Right cardiac atrium (tissue), 5 donors: ENCODE measurements at regions not wholly inside any gene's neighbourhood (a gene's known extent, or its start where the extent isn't known, plus 50 kb on each side); places are given as distances from the start of the nearest gene placed in this dataset.
A peak's percentile ranks its signal among the peaks of the same experiment; 100 is the strongest.

Source experiments
- ATAC-seq, 2 donors: fragments of 200-7000 bp; cut with Tn5 transposase; one replicate each; pipeline versions ENCODE4 v1.8.0 to v1.9.1; 2020; ENCODE audit warnings: moderate library complexity in 2 of 2, mild to moderate bottlenecking in 1 of 2
- DNase-seq, 3 donors: peaks; one replicate each; pipeline ENCODE4 v3.0.0-alpha.2; 2020
- H3K27ac ChIP-seq: one replicate; pipeline ENCODE4 v1.5.1; 2013; ENCODE audit warnings: mild to moderate bottlenecking, low read length, control low read depth, moderate library complexity
- H3K27me3 ChIP-seq: one replicate; pipeline ENCODE4 v1.6.1; 2013; ENCODE audit not compliant: control insufficient read depth, insufficient read depth
- H3K4me1 ChIP-seq: one replicate; pipeline ENCODE4 v1.6.1; 2013; ENCODE audit warnings: low read length; ENCODE audit not compliant: control insufficient read depth, insufficient read depth
- H3K4me3 ChIP-seq: one replicate; pipeline ENCODE4 v1.5.1; 2013; ENCODE audit warnings: low read length, control low read depth
- H3K9me3 ChIP-seq: one replicate; pipeline ENCODE4 v1.6.1; 2013; ENCODE audit warnings: low read length; ENCODE audit not compliant: control insufficient read depth
- WGBS: extraction: QIAGEN DNeasy Blood & Tissue Kit; methylation state at CpG from one replicate; pipeline ENCODE4 v1.1.7; 2013; 5-methylcytosine and 5-hydroxymethylcytosine counted together
- intact Hi-C, 4 donors: fragments of 100-400 bp; cut with DNase I; formaldehyde crosslinking; loops; one replicate each; pipeline versions ENCODE4 v1.11.0 to v1.14.0; 2022 to 2023
- donor health status: healthy with polysubstance abuse.
- donor health status: DM: no; HTN: yes; CAD: no.
- donor health status: DM: no; HTN: no; CAD: no.
- donor health status: DM: no; HTN: yes; CAD: no; lungs with severe emphysema.
- donor health status: DM: yes; HTN: yes; CAD: no.

GRCh38 chr5:42338136-42338535 lies 85.1 kb upstream of the GHR start:
- H3K4me1 ChIP-seq = no peaks in the 10 kb centered on the region
- intact Hi-C loops = no loop called here
- WGBS = 79% methylated on average over 1 of the region's 1 CpG
- ATAC-seq (no peak), DNase-seq (no peak)
- H3K9me3 ChIP-seq = peaks cover 7% of the 10 kb centered on the region
- no peaks in the 10 kb centered on the region for H3K27me3 ChIP-seq
- no peak overlapping the region for H3K4me3 ChIP-seq
- H3K27ac ChIP-seq = no peak overlapping the region

DNA sequence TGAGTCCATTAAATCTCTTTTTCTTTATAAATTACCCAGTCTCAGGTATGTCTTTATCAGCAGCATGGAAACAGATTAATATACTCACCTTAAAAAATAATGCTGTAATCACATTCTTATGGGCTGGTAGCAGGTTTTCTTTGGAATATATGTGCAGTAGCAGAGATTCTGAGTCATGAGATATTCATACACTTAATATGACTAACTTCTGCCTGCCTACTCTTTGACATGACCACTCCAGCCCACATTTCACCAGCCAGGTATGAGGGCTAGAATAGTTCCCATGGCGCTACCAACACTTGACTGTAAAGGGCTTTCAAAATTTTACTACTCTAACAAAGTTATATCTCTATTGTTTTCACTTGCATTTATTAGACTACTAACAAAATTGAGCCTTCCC lies 74.1 kb upstream of the GHR start:
- no peaks in the 10 kb centered on the region for H3K27me3 ChIP-seq
- intact Hi-C loops = no loop called here
- no peaks in the 10 kb centered on the region for H3K9me3 ChIP-seq
- no peak overlapping the region for H3K4me3 ChIP-seq
- ATAC-seq (no peak), DNase-seq (no peak)
- no peaks in the 10 kb centered on the region for H3K4me1 ChIP-seq
- 73% methylated on average over 1 of the region's 1 CpG for WGBS
- H3K27ac ChIP-seq = no peak overlapping the region

DNA sequence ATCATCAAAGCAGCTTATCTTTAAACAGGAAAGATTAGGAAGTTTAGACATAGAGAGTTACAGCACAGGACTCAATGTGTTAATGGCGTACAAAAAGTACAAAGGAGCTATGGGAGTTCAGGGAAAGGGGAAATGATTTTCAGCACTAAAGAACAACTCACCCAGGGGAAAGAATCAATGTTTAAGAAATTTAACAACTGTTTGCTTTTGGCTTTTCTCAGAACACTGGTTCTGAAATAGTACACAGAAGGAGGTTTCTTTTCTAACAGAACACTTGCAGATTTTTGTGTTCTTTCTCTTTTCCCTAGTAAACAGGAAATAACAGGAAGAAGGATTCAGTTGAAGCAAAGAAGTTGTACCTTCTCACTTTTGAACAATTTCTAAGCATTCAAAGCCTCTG lies 71.3 kb upstream of the GHR start:
- no peak overlapping the region for H3K27ac ChIP-seq
- intact Hi-C loops = no loop called here
- no peak for ATAC-seq
- no peak overlapping the region for H3K4me3 ChIP-seq
- no peaks in the 10 kb centered on the region for H3K4me1 ChIP-seq
- WGBS = 61% methylated on average over 1 of the region's 1 CpG
- H3K9me3 ChIP-seq = no peaks in the 10 kb centered on the region
- H3K27me3 ChIP-seq = no peaks in the 10 kb centered on the region
- DNase-seq = no peak

DNA sequence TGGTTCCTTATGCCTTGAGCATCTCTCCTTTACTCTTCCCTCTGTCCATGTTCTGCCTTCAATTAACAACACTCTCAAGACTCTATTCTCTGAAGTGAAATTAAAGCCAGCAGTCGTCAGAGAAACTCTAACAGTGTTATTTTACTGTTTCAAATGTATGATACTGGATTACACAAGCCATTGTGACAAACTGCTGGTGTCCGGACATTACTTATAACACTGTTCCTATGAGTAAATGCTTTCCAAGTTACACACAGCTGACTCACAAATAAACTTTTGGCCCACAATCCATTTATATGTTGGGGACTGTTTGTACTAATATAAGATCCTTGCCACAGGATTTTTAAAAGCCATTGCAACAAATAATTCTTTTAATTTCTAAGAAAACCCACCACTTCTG lies 63.2 kb upstream of the GHR start:
- no peaks in the 10 kb centered on the region for H3K4me1 ChIP-seq
- peak; percentile 68 for ATAC-seq
- no peaks in the 10 kb centered on the region for H3K9me3 ChIP-seq
- DNase-seq = no peak
- H3K4me3 ChIP-seq = no peak overlapping the region
- intact Hi-C loops = no loop called here
- WGBS = 33% methylated on average over 2 of the region's 2 CpGs
- H3K27ac ChIP-seq = no peak overlapping the region
- no peaks in the 10 kb centered on the region for H3K27me3 ChIP-seq

- Histone ChIP-seq H3K4me1 (no peaks in the 10 kb centered on the region), H3K9me3 (no peaks in the 10 kb centered on the region), H3K27ac (no peak overlapping the region), H3K4me3 (no peak overlapping the region), H3K27me3 (no peaks in the 10 kb centered on the region)
- intact Hi-C loops = no loop called here
- DNase-seq (no peak), ATAC-seq (no peak)
- WGBS = 39% methylated on average over 3 of the region's 3 CpGs
These were observed 62.5 kb upstream of the GHR start for GRCh38 chr5:42360616-42361314.

DNA sequence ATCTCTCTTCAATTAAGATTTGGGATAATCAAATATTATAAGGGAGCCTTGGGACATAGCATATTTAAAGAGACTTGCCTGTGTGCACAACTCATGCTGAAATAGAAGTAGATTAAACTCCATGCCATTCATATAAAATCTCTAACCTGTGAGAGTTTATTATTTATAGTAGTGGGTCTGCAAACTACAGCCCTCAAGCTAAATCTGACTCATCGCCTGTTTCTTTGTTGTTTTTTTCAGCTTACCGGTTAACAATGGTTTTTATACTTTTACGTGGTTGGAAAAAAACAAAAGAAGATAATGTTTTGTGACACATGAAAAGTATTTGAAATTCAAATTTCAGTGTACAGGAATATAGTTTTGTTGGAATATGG lies 61.9 kb upstream of the GHR start:
- no peak for ATAC-seq
- no peaks in the 10 kb centered on the region for H3K4me1 ChIP-seq
- no peak overlapping the region for H3K4me3 ChIP-seq
- H3K9me3 ChIP-seq = no peaks in the 10 kb centered on the region
- H3K27me3 ChIP-seq = no peaks in the 10 kb centered on the region
- H3K27ac ChIP-seq = no peak overlapping the region
- 59% methylated on average over 3 of the region's 3 CpGs for WGBS
- intact Hi-C loops = no loop called here
- DNase-seq = no peak

GRCh38 chr5:42366051-42366450 lies 57.2 kb upstream of the GHR start:
- H3K4me3 ChIP-seq = no peak overlapping the region
- H3K27me3 ChIP-seq = no peaks in the 10 kb centered on the region
- DNase-seq (no peak), ATAC-seq (no peak)
- H3K4me1 ChIP-seq = no peaks in the 10 kb centered on the region
- no peak overlapping the region for H3K27ac ChIP-seq
- intact Hi-C loops = no loop called here
- no peaks in the 10 kb centered on the region for H3K9me3 ChIP-seq
- 78% methylated on average over 2 of the region's 2 CpGs for WGBS
